ENCODE measurements at regions not wholly inside any gene's neighbourhood (a gene's known extent, or its start where the extent isn't known, plus 50 kb on each side); places are given as distances from the start of the nearest gene placed in this dataset.
"Not testable (repeated sequence)": the region's sequence is repeated elsewhere in the genome, so short reads cannot be mapped to it uniquely, and the experiment has no call there.

DNA sequence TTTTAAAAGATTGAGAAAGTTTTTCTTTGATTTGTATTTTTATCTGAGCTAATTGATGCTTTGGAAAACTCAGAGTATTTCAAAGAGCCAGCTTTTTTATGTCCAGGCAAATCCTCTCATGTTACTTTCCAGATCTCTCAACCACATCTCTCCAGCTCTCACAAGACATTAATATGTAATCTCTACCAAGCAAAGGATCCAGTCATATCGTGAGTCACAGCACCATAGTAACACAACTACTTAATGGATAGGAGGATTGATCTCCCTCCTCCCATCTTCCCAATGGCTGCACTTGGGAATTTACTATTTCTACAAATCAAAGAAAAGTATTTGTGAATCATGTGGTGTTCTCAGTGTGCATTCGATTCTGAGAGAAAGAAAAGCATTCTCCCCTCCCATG is 63.3 kb downstream of the POU4F1 start:
- Histone ChIP-seq H3K27ac (no peak overlapping the region), H3K4me3 (no peak overlapping the region)

DNA sequence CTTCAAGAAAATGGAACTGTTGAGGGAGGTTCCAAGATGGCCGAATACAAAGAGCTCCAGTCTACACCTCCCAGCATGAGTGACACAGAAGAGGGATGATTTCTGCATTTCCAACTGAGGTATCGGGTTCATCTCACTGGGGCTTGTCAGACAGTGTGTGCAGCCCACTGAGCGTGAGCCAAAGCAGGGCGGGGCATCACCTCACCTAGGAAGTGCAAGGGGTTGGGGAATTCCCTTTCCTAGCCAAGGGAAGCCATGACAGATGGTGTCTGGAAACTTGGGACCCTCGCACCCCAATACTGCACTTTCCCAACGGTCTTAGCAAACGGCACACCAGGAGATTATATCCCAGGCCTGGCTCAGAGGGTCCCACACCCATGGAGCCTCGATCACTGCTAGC is 77.3 kb downstream of the POU4F1 start:
- H3K27ac ChIP-seq, H3K4me3 ChIP-seq: not testable (repeated sequence)

DNA sequence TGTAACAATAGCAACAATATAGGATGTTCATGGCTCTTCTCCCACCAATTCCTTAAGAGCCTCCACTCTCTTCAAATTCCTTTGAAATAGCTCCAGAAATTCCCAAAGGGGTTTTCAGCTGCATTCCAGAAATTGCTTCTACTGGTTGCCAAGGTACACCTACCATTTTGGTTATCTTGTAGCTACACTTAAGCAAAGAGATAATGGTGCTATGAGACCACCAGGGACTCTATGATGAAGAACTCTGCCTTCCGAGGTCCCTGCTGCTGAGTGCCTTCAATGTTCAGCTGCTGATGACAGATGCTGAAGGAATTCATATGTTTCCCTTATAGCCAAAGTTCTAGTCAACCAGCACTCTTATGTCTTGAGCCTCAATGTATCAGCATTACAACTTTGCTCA is 78.4 kb downstream of the POU4F1 start:
- H3K27ac ChIP-seq: no peak overlapping the region

DNA sequence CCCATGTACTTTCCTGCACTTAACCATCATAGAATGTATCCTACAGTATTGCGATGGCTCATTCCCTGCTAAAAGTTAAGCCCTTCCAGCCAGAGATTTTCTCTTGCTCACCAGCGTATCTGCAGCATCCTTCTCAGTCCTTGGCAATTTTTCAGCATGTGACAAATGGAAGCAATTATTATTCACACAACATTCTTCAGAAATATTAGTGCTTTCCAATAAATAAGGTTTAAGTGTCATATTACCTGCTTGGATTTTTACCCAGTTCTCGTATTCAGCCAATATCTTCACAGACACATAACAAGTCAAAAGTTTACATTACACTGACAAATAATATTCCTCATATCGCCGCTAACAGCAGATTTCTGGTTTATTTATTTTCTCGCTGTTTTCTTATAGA is 82.3 kb downstream of the POU4F1 start:
- Histone ChIP-seq H3K4me3 (no peak overlapping the region), H3K27ac (no peak overlapping the region)

More for the DNA sequence above, 78.4 kb downstream of the POU4F1 start:
- no peak overlapping the region for H3K4me3 ChIP-seq

DNA sequence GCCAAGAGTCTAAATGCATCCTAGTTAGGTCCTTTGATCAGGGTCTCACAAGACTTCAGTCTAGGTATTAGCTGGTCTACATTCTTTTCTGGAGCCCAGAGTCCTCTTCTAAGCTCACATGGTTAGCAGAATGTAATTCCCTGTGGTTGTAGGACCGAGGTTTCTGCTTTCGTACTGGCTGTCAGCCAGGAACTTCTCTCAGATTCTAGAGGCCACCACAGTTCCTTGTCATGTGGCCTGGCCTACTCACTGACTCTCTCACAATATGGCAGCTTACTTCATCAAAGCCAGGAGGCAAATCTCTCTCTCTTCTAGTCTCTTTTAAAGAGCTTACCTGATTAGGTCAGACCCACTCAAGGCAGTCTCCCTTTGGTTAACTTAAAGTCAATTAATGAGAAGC is 82.9 kb downstream of the POU4F1 start:
- H3K4me3 ChIP-seq: no peak overlapping the region
- no peak overlapping the region for H3K27ac ChIP-seq

DNA sequence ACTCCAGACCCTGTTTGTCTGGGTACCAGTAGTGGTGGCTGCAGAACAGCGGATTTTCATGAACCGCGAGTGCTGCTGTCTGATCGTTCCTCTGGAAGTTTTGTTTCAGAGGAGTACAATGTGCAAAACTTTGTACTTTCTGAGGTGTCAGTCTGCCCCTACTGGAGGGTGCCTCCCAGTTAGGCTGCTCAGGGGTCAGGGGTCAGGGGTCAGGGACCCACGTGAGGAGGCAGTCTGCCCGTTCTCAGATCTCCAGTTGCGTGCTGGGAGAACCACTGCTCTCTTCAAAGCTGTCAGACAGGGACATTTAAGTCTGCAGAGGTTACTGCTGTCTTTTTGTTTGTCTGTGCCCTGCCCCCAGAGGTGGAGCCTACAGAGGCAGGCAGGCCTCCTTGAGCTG is 84.9 kb downstream of the POU4F1 start:
- not testable (repeated sequence) for H3K27ac ChIP-seq, H3K4me3 ChIP-seq

DNA sequence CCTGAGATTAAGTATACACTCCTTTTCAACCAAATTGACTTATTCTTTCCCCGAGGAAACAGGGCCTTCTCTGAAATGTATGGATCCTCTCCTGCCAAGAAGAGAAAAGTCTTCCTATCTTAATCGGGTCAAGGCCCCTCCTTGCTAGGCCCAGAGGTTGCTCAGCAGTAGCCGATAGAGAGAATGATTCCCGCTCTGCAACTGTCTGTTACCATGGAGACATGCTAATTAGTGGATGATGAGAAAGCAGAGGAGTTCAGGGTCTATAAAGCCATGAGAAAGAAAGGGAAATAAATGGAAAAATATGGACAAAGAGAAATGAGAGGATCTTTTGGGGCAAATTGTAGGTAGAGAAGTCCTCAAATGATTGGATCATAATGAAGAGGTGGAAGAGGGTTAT is 103.5 kb downstream of the POU4F1 start:
- Histone ChIP-seq H3K4me3 (no peak overlapping the region), H3K27ac (no peak overlapping the region)

DNA sequence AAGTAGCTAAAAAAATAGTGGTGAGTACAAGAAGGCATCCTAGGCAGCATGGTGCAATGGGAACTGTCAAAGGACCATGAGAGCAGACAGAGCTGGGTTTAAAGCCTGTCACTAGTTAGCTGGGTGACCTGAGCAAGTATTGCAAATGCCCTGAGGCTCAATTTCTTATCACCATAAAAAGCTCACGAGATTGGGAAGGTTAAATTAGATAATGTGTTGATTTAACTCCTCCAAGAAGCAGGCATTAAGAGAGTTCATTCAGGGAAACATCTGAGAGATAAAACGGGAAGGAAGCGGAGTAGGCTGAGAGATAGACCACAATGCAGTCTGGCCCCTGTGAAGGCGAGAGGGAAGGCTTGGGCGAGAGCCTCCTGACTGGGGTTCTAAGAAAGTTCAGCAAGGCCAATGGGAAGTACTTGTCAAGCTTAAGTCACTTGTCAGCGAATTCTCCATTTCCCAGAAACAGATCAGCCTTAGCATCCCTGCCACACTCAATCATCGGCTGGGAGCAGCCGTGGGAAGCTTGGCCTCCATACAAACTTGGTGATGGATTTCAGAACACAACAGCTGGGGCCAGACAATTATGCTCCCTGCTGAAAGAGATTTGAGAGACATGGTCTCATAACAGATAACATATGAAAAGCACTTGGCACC is 105.5 kb downstream of the POU4F1 start:
- H3K27ac ChIP-seq: no peak overlapping the region
- H3K4me3 ChIP-seq: no peak overlapping the region

DNA sequence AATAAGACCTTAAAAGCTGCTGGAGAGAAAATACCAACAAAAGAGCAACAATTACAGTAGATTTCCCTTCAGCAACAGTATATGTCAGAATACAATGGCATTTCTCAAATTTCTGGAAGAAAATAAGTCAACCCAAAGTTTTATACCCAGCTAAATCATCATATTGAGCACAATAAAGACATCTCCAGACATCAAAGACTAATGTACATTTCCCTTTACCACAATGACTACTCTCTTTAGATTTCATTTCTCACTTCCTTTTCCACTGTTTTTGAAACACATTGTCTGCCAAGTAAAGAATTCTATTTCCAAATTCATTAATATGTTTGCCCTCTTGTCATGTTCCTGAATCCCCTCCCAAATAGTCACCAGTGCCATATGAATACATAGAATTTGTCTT is 111.4 kb downstream of the POU4F1 start:
- Histone ChIP-seq H3K4me3 (no peak overlapping the region), H3K27ac (no peak overlapping the region)

DNA sequence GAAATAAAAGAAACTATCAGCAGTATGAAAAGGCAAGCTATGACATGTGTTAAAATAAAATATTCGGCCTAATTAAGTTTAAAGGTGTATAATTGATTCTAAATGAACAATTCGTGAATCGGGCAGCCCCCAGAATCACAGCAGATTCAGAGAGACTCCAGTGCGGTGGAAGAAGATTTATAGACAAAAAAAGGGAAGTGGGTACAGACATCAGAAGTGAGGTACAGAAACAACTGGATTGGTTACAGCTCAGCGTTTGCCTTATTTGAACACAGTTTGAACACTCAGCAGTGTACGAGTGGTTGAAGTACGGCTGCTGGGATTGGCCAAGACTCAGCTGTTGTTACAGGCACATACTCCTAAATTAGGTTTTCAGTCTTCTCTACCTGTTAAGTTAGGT is 113.1 kb downstream of the POU4F1 start:
- H3K4me3 ChIP-seq, H3K27ac ChIP-seq: not testable (repeated sequence)

DNA sequence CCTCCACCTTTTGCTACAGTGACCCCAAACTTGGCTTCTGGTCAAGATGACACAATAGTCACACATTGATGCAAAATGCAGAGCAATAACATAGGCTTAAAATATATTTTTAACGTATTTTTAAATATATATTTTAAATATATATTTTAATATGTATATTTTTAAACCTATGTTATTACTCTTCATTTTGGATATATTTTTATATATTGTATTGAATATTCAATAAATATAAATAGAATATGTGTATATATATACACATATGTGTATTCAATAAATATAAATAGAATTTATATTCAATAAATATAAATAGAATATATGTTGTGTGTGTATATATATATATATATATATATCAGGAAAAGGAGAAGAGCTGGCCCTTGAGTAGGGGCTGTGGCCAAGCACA is 115.6 kb downstream of the POU4F1 start:
- H3K4me3 ChIP-seq: no peak overlapping the region
- H3K27ac ChIP-seq: no peak overlapping the region

DNA sequence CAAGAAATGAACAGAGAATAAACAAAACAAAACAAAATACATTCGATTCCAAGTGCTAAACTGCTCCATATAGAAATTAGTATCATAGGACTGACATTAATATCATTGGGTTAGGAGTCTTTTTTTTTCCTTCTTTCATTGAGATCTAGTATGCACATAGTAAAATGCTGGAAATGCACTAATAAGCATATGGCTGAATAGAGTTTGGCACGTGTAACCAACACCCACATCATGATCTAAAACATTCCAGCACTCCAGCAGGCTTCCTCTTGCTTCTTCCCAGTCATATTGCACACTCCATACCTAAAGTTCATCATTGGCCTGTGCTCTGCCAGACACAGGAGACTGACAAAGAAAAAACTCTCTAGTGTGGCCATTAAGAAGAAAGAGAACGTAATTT is 117.5 kb downstream of the POU4F1 start:
- Histone ChIP-seq H3K27ac (no peak overlapping the region), H3K4me3 (no peak overlapping the region)

DNA sequence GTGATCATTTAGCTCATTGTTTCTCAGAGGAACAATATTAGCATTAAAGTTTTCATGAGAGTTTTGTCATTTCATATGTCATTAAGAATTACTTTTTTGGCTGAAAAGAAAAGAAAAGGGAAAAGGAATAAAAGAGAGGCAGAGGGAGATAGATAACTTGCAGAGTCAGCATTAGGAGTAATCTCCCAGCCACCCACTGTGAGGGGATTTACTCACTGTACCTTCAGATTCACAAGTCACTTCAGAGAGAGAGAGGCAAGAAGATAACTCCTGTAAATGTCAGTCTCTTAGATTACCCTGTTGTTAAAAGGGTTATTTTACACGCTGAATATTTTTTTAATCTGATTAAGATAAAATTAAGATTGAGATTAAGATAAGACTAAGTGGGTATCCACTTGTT is 125.2 kb downstream of the POU4F1 start:
- Histone ChIP-seq H3K4me3 (no peak overlapping the region), H3K27ac (no peak overlapping the region)

DNA sequence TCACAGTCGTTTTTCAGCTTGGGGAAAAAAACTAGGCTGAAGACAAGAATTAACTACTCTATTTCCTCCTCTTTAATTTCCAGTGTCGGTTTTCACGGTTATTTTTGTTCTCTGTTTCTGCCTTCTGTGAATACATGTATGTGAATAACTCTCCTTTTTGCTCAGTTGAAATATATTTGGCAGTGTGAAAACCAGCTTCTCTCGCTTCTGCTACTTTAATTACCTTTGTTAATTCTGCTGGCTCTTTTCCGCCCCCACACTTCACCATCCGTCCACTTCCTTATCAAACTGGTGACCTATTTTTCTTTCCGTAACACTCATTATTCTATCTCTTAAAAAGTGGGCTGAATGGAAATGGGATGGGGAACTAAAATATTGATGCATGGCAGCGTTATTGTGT is 126.4 kb downstream of the POU4F1 start:
- Histone ChIP-seq H3K27ac (no peak overlapping the region), H3K4me3 (no peak overlapping the region)

DNA sequence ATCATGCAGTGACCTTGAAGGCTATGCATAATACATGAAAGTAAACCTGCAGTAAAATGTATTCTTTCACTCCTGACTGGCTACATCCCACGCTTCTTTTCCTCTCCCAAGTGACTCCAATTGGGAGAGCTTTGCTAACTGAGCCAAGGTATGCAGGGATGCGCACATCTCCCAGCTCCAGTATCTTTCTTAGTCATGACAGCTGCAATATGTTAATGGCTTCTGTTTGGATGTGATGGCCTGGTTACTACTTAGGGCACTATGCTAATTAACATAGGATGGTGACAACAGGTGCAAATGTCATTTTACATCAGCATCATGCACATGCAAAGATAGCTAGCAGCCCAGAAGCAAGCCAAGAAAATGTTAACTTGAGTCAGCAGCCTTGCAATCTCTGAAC is 134.7 kb downstream of the POU4F1 start:
- Histone ChIP-seq H3K27ac (no peak overlapping the region), H3K4me3 (no peak overlapping the region)

DNA sequence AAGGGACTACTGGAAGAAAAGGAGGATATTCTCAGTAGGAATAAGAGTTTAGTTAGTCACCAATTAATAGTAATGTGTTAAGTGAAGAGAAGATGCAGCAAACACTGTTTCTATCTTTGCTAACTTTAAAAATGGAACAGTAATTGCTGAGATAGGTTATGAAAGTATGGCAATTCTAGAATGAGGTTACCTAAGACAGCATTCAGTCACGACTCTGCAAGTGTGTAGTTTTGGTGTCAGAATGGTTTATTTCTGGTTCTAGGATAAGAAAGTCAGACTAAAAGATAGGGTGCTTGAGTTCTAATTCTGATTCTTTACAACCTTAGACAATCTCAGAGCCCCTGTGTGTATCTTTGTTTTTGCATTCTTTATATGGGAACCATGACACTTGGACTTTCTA is 138.1 kb downstream of the POU4F1 start:
- H3K27ac ChIP-seq: no peak overlapping the region
- H3K4me3 ChIP-seq: no peak overlapping the region

DNA sequence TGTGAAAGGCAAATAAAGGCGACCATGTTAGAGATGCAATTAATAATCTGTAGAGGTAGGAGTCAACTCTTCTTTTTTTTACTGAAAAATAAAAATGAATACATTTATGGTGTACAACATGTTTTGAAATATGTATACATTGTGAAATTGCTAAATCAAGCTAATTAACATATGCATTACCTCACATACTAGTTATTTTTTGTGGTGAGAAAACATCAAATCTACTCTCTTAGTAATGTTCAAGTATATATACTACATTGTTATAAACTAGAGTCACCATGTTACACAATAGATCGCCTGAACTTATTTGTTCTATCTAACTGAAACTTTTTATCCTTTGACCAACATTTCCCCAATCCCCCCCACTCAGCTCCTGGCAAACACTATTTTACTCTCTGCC is 143.2 kb downstream of the POU4F1 start:
- no peak overlapping the region for H3K4me3 ChIP-seq
- no peak overlapping the region for H3K27ac ChIP-seq

DNA sequence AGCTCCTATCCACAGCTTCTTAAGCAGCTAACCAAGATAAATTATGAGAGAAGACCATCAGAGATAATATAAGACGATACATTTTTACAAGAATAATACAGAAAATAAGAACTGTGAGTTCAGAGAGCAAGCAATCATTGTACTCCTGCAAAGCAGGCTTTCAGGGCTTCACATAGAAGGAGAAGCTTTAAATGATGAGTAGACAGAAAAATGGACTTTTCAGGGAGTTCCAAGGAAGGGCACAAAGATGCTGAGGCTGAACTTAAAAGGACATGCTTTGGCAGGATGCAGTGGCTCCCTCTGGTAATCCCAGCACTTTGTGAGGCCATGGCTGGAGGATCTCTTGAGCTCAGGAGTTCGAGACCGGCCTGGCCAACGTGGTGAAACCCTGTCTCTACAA is 159.5 kb downstream of the POU4F1 start:
- H3K4me3 ChIP-seq: no peak overlapping the region
- H3K27ac ChIP-seq: no peak overlapping the region

DNA sequence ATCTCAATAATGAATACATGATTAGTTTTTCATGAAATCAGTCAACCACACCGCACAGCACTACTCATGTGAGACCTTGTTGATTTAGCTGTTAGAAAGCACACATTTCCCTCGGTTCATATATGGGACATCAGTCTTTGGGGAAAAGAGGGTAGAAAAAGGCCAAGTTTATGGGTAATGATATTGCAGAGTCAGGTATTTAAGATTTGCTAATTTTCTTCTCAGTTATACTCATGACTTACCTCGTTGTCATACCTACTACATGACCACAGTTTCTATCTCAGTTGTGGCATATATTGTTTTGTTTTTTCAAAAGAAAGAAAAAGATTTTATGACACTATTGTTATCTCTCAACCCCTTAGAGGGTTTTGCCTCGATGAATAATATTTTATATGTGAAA is 165.6 kb downstream of the POU4F1 start:
- no peak overlapping the region for H3K4me3 ChIP-seq
- H3K27ac ChIP-seq: no peak overlapping the region

DNA sequence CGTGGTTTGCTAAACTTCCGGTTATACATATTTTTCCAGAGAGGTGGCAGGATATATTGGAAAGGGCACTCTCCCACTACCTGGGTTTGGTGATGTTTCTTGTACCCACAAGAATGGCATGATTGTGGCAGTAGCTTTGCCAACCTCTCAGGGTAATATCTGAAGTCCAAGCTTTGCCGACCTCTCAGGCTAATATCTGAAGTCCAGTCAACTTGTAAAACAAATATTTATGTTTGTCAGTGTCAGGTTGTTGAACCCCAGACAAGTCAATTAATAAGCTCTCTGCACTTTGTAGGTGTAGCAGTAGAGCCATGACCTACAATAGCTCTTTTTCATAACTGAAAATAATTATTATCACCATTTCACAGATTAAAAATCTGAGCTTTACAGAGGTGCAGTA is 167.0 kb downstream of the POU4F1 start:
- Histone ChIP-seq H3K27ac (no peak overlapping the region), H3K4me3 (no peak overlapping the region)

DNA sequence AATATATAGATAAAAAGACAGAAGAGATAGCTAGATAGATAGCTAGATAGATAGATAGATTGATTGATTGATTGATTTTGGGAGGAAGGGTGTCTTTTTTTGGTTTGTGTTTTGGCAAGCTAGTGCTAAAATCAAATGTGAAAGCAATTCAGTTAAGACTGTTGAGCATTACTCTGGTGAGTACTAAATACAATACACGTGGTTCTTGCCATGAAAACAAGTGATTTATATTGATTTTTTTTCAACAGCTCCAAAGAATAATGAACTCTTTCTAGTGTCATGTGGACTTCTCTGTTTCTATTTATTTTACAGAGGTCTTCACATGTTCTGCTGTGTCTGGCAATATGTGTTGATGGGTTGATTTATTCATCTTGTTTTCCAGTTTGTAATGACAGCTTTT is 172.0 kb downstream of the POU4F1 start:
- no peak overlapping the region for H3K4me3 ChIP-seq
- no peak overlapping the region for H3K27ac ChIP-seq

DNA sequence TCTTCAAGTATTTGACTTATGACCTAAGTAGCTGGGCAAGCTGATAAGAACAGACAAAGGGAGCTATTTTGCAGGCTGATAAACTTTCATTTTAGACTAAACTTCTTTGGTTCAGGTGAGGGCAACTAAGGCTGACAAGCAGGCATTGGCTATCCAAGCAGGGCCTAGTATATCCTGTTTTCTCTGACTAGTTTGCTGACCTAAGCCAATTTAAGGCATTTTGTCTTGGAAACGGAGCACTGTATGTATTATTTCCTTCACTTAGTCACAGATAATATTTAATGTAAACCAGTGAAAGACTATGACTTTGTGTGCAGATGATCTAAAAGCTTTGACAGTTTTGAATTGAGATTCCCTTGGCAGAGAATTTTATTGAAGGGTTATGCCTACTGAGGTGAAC is 172.5 kb downstream of the POU4F1 start:
- Histone ChIP-seq H3K27ac (no peak overlapping the region), H3K4me3 (no peak overlapping the region)
